MM.1S (cell line): ENCODE measurements at regions not wholly inside any gene's neighbourhood (a gene's known extent, or its start where the extent isn't known, plus 50 kb on each side); places are given as distances from the start of the nearest gene placed in this dataset.

ENCODE experiments used
- DNase-seq: peaks from one replicate; pipeline ENCODE4 v3.0.0-alpha.2; 2015
- H2AFZ ChIP-seq: fragments of 300-600 bp; sonication (generic); 2 replicates; pipeline ENCODE4 v1.6.0; 2016; ENCODE audit warnings: antibody characterized with exemption, low read length
- H3F3A ChIP-seq: fragments of 300-600 bp; sonication (generic); 2 replicates; pipeline ENCODE4 v1.6.1; 2016; ENCODE audit warnings: mild to moderate bottlenecking, antibody characterized with exemption, low read length, moderate library complexity, mixed read lengths; ENCODE audit not compliant: insufficient read depth
- H3K27ac ChIP-seq: fragments of 300-600 bp; sonication (generic); 2 replicates; pipeline ENCODE4 v1.5.1; 2016; ENCODE audit warnings: mild to moderate bottlenecking, low read length
- H3K27me3 ChIP-seq: fragments of 300-600 bp; sonication (generic); replicated peaks from 2 replicates; pipeline ENCODE4 v1.6.0; 2016; ENCODE audit warnings: low read length; ENCODE audit not compliant: insufficient read depth
- H3K36me3 ChIP-seq: fragments of 300-600 bp; sonication (generic); replicated peaks from 2 replicates; pipeline ENCODE4 v1.6.1; 2016; ENCODE audit warnings: mild to moderate bottlenecking, low read length, mixed read lengths; ENCODE audit not compliant: insufficient read depth
- H3K4me1 ChIP-seq: fragments of 300-600 bp; sonication (generic); 2 replicates; pipeline ENCODE4 v1.6.1; 2016; ENCODE audit warnings: low read length, mixed read lengths
- H3K4me2 ChIP-seq: fragments of 300-600 bp; sonication (generic); 2 replicates; pipeline ENCODE4 v1.6.0; 2016; ENCODE audit warnings: low read depth, low read length
- H3K4me3 ChIP-seq: fragments of 300-600 bp; sonication (generic); 2 replicates; pipeline ENCODE4 v1.5.1; 2016; ENCODE audit warnings: low read length, mixed read lengths
- H3K79me2 ChIP-seq: fragments of 300-600 bp; sonication (generic); 2 replicates; pipeline ENCODE4 v1.6.1; 2016; ENCODE audit warnings: mixed run types, low read length, mixed read lengths
- H3K9ac ChIP-seq: fragments of 300-600 bp; sonication (generic); 2 replicates; pipeline ENCODE4 v1.6.1; 2016; ENCODE audit warnings: low read length, mixed read lengths
- H3K9me2 ChIP-seq: fragments of 300-600 bp; sonication (generic); replicated peaks from 2 replicates; pipeline ENCODE4 v1.6.1; 2016; ENCODE audit warnings: mild to moderate bottlenecking, low read length, mixed read lengths; ENCODE audit not compliant: insufficient read depth
- H3K9me3 ChIP-seq: fragments of 300-600 bp; sonication (generic); replicated peaks from 2 replicates; pipeline ENCODE4 v1.6.1; 2016; ENCODE audit warnings: mild to moderate bottlenecking, low read length, mixed read lengths; ENCODE audit not compliant: insufficient read depth
- H4K20me1 ChIP-seq: fragments of 300-600 bp; sonication (generic); 2 replicates; pipeline ENCODE4 v1.6.1; 2016; ENCODE audit warnings: mild to moderate bottlenecking, low read length, moderate library complexity, mixed read lengths; ENCODE audit not compliant: insufficient read depth
- EZH2 ChIP-seq: fragments of 300-600 bp; sonication (generic); optimal IDR thresholded peaks from 2 replicates; pipeline ENCODE3; 2017; ENCODE audit warnings: low read depth, mild to moderate bottlenecking, antibody characterized with exemption, low read length, mixed read lengths
- EZH2phosphoT487 ChIP-seq: fragments of 300-600 bp; sonication (generic); IDR thresholded peaks from 2 replicates; pipeline ENCODE4 v1.6.1; 2018; ENCODE audit warnings: antibody characterized with exemption, low read length
- TF ChIP-seq, protein P1 (sequence below): fragments of 300-600 bp; sonication (generic); IDR thresholded peaks from 2 replicates; pipeline ENCODE4 v1.5.1; 2016; ENCODE audit warnings: antibody characterized with exemption, low read length, mixed read lengths

GRCh38 chr7:95668504-95669018 is 72.2 kb upstream of the PDK4 start:
- Histone ChIP-seq H3K27ac (no peak overlapping the region), H3K4me2 (no peak overlapping the region), H3K9me3 (no peaks in the 10 kb centered on the region), H4K20me1 (no peaks in the 10 kb centered on the region), H3K36me3 (no peaks in the 10 kb centered on the region), H3K9ac (no peak overlapping the region), H3K4me1 (peaks cover 29% of the 10 kb centered on the region), H3K27me3 (no peaks in the 10 kb centered on the region; the same call in 1 of the 2 replicates), H3K9me2 (no peaks in the 10 kb centered on the region), H3K79me2 (no peaks in the 10 kb centered on the region), H3F3A (peaks cover 8% of the 10 kb centered on the region), H2AFZ (no peak overlapping the region), H3K4me3 (no peak overlapping the region)
- TF ChIP-seq EZH2phosphoT487, result no peak
- no peak for TF ChIP-seq EZH2
- TF ChIP-seq, protein P1, sequence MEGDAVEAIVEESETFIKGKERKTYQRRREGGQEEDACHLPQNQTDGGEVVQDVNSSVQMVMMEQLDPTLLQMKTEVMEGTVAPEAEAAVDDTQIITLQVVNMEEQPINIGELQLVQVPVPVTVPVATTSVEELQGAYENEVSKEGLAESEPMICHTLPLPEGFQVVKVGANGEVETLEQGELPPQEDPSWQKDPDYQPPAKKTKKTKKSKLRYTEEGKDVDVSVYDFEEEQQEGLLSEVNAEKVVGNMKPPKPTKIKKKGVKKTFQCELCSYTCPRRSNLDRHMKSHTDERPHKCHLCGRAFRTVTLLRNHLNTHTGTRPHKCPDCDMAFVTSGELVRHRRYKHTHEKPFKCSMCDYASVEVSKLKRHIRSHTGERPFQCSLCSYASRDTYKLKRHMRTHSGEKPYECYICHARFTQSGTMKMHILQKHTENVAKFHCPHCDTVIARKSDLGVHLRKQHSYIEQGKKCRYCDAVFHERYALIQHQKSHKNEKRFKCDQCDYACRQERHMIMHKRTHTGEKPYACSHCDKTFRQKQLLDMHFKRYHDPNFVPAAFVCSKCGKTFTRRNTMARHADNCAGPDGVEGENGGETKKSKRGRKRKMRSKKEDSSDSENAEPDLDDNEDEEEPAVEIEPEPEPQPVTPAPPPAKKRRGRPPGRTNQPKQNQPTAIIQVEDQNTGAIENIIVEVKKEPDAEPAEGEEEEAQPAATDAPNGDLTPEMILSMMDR, result no peak
- no peak for DNase-seq

GRCh38 chr7:95662987-95663386 is 66.7 kb upstream of the PDK4 start:
- H2AFZ ChIP-seq, result no peak overlapping the region
- no peaks in the 10 kb centered on the region for H4K20me1 ChIP-seq
- H3K36me3 ChIP-seq, result no peaks in the 10 kb centered on the region
- no peak overlapping the region for H3K9ac ChIP-seq
- no peaks in the 10 kb centered on the region for H3K9me2 ChIP-seq
- no peak for DNase-seq
- no peaks in the 10 kb centered on the region for H3F3A ChIP-seq
- no peaks in the 10 kb centered on the region for H3K79me2 ChIP-seq
- H3K4me2 ChIP-seq, result no peak overlapping the region
- H3K4me3 ChIP-seq, result no peak overlapping the region
- peaks cover 12% of the 10 kb centered on the region for H3K4me1 ChIP-seq
- no peaks in the 10 kb centered on the region for H3K9me3 ChIP-seq
- H3K27me3 ChIP-seq, result no peaks in the 10 kb centered on the region; the same call in 1 of the 2 replicates
- TF ChIP-seq EZH2phosphoT487, result no peak
- no peak for TF ChIP-seq EZH2
- TF ChIP-seq, protein P1, result no peak
- no peak overlapping the region for H3K27ac ChIP-seq

- Histone ChIP-seq H3K9me3 (no peaks in the 10 kb centered on the region), H3F3A (no peaks in the 10 kb centered on the region), H3K4me3 (no peak overlapping the region), H3K79me2 (no peaks in the 10 kb centered on the region), H3K27ac (no peak overlapping the region), H3K4me2 (no peak overlapping the region), H3K9ac (no peak overlapping the region), H3K36me3 (no peaks in the 10 kb centered on the region), H3K9me2 (no peaks in the 10 kb centered on the region), H3K4me1 (peaks cover 6% of the 10 kb centered on the region), H3K27me3 (no peaks in the 10 kb centered on the region), H2AFZ (no peak overlapping the region), H4K20me1 (no peaks in the 10 kb centered on the region)
- TF ChIP-seq EZH2phosphoT487 (no peak), EZH2 (no peak)
- TF ChIP-seq, protein P1, result no peak
- no peak for DNase-seq
Observed at GRCh38 chr7:95660023-95660434, 63.7 kb upstream of the PDK4 start.
